Endodermal cell (in vitro differentiated cells): ENCODE measurements at regions not wholly inside any gene's neighbourhood (a gene's known extent, or its start where the extent isn't known, plus 50 kb on each side); places are given as distances from the start of the nearest gene placed in this dataset.

Experiments
- DNase-seq: peaks from one replicate; pipeline ENCODE4 v3.0.0-alpha.2; 2017
- H3K27ac ChIP-seq: 2 replicates; pipeline ENCODE4 v1.5.1; 2013; ENCODE audit warnings: mild to moderate bottlenecking, low read depth, low read length, moderate library complexity
- H3K27me3 ChIP-seq: 2 replicates; pipeline ENCODE4 v1.6.1; 2013; ENCODE audit warnings: mild to moderate bottlenecking, low read length, moderate library complexity; ENCODE audit not compliant: insufficient read depth, control insufficient read depth, poor library complexity, severe bottlenecking
- H3K36me3 ChIP-seq: 2 replicates; pipeline ENCODE4 v1.7.0; 2013; ENCODE audit warnings: mild to moderate bottlenecking, low read length, moderate library complexity; ENCODE audit not compliant: control insufficient read depth, insufficient read depth
- H3K4me1 ChIP-seq: one replicate; pipeline ENCODE4 v1.7.0; 2013; ENCODE audit warnings: low read length; ENCODE audit not compliant: control insufficient read depth, insufficient read depth
- H3K4me3 ChIP-seq: 2 replicates; pipeline ENCODE4 v1.5.1; 2013; ENCODE audit warnings: mild to moderate bottlenecking, low read length, moderate library complexity
- H3K9ac ChIP-seq: 2 replicates; pipeline ENCODE4 v1.6.1; 2013; ENCODE audit warnings: mild to moderate bottlenecking, low read length, moderate library complexity; ENCODE audit not compliant: poor library complexity, severe bottlenecking; ENCODE audit errors: extremely low read depth
- H3K9me3 ChIP-seq: 2 replicates; pipeline ENCODE4 v1.6.1; 2013; ENCODE audit warnings: mild to moderate bottlenecking, low read length, moderate library complexity; ENCODE audit not compliant: control insufficient read depth
- H3K27ac Mint-ChIP-seq: 2 replicates; pipeline ENCODE4 v1.8.0; 2020; ENCODE audit warnings: mixed read lengths
- H3K27me3 Mint-ChIP-seq: 2 replicates; pipeline ENCODE4 v1.8.0; 2021; ENCODE audit warnings: mild to moderate bottlenecking, mixed read lengths; ENCODE audit not compliant: insufficient read depth
- H3K36me3 Mint-ChIP-seq: 2 replicates; pipeline ENCODE4 v1.8.0; 2020; ENCODE audit warnings: low read depth, mixed read lengths
- H3K4me1 Mint-ChIP-seq: 2 replicates; pipeline ENCODE4 v1.8.0; 2020; ENCODE audit warnings: mixed read lengths
- H3K4me3 Mint-ChIP-seq: 2 replicates; pipeline ENCODE4 v1.8.0; 2020; ENCODE audit warnings: mild to moderate bottlenecking, moderate library complexity, mixed read lengths
- H3K9me3 Mint-ChIP-seq: 2 replicates; pipeline ENCODE4 v1.8.0; 2020; ENCODE audit warnings: mild to moderate bottlenecking, mixed read lengths
- CTCF ChIP-seq: fragments of 200-600 bp; sonication (generic); conservative IDR thresholded peaks from 2 replicates; pipeline ENCODE4 v1.5.0; 2021; ENCODE audit warnings: antibody characterized with exemption, mild to moderate bottlenecking
- WGBS, 2 experiments: methylation state at CpG; one replicate each; pipeline versions ENCODE4 v1.1.5 to v1.1.7; 2013; ENCODE audit warnings: missing lambda C conversion rate in 2 of 2, mixed read lengths in 1 of 2; ENCODE audit not compliant: insufficient coverage in 1 of 2, insufficient read length in 1 of 2; 5-methylcytosine and 5-hydroxymethylcytosine counted together

GRCh38 chr4:83890816-83891215 is 354.9 kb downstream of the GPAT3 start:
- Mint-ChIP-seq H3K4me3 (no peak overlapping the region), H3K27ac (no peak overlapping the region), H3K4me1 (peaks cover 2% of the 10 kb centered on the region), H3K27me3 (no peaks in the 10 kb centered on the region), H3K9me3 (no peaks in the 10 kb centered on the region), H3K36me3 (no peaks in the 10 kb centered on the region)
- WGBS, 2 experiments, result 95% methylated on average over 1 of the region's 1 CpG; no CpG with 5 or more reads in 1 of the 2 experiments
- H3K27me3 ChIP-seq, result no peaks in the 10 kb centered on the region
- TF ChIP-seq CTCF, result no peak
- H3K4me3 ChIP-seq, result no peak overlapping the region
- no peak overlapping the region for H3K9ac ChIP-seq
- no peaks in the 10 kb centered on the region for H3K9me3 ChIP-seq
- DNase-seq, result no peak
- no peaks in the 10 kb centered on the region for H3K4me1 ChIP-seq
- H3K27ac ChIP-seq, result no peak overlapping the region
- no peaks in the 10 kb centered on the region for H3K36me3 ChIP-seq

- DNase-seq, result no peak
- Histone ChIP-seq H3K27ac (no peak overlapping the region), H3K9me3 (no peaks in the 10 kb centered on the region), H3K4me3 (no peak overlapping the region), H3K9ac (no peak overlapping the region), H3K4me1 (no peaks in the 10 kb centered on the region), H3K36me3 (no peaks in the 10 kb centered on the region), H3K27me3 (no peaks in the 10 kb centered on the region)
- H3K27me3 Mint-ChIP-seq, result no peaks in the 10 kb centered on the region
- WGBS, 2 experiments, result 96 to 100% methylated on average over 2 of the region's 2 CpGs
- no peak overlapping the region for H3K4me3 Mint-ChIP-seq
- no peak for TF ChIP-seq CTCF
- no peak overlapping the region for H3K27ac Mint-ChIP-seq
- no peaks in the 10 kb centered on the region for H3K36me3 Mint-ChIP-seq
- H3K4me1 Mint-ChIP-seq, result peaks cover 6% of the 10 kb centered on the region
- H3K9me3 Mint-ChIP-seq, result no peaks in the 10 kb centered on the region
Observed at GRCh38 chr4:83890231-83890630, 354.3 kb downstream of the GPAT3 start.

- Mint-ChIP-seq H3K4me1 (peaks cover 7% of the 10 kb centered on the region), H3K36me3 (no peaks in the 10 kb centered on the region), H3K9me3 (no peaks in the 10 kb centered on the region), H3K4me3 (no peak overlapping the region), H3K27ac (no peak overlapping the region), H3K27me3 (no peaks in the 10 kb centered on the region)
- Histone ChIP-seq H3K27ac (no peak overlapping the region), H3K9me3 (no peaks in the 10 kb centered on the region), H3K4me3 (no peak overlapping the region), H3K27me3 (no peaks in the 10 kb centered on the region), H3K36me3 (no peaks in the 10 kb centered on the region), H3K4me1 (no peaks in the 10 kb centered on the region), H3K9ac (no peak overlapping the region)
- 90% methylated on average over 2 of the region's 2 CpGs; no CpG with 5 or more reads in 1 of the 2 experiments for WGBS, 2 experiments
- no peak for TF ChIP-seq CTCF
- DNase-seq, result no peak
Observed at GRCh38 chr4:83889802-83890201, 353.9 kb downstream of the GPAT3 start.
